ENCODE measurements at regions not wholly inside any gene's neighbourhood (a gene's known extent, or its start where the extent isn't known, plus 50 kb on each side); places are given as distances from the start of the nearest gene placed in this dataset.

DNA sequence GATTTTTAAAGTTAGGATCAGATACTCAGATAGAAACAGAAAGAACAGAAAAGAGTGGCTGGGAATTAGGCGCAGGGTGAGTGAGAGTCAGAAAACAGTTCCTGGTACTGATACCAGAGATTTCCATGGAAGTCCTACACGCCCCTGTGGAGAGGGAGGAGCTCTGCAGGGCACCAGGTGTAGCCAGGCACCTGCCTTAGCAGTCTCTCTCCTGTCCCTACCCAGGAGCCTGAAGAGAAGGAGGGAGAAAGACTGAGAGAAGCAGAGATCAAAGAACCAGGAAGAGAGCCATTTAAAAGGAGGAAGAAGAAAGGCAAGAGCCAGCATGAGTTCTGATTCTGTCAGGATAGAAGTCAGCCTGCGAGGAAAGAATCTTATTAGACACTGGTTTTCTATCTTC is 65.0 kb downstream of the CBLN1 start:
- DNase-seq = no peak
- POLR2A ChIA-PET = no interaction called here
- CTCF ChIA-PET = no interaction called here
- H3K4me1 Mint-ChIP-seq = no peaks in the 10 kb centered on the region
- no peak overlapping the region for H3K27ac Mint-ChIP-seq
- no peaks in the 10 kb centered on the region for H3K27me3 Mint-ChIP-seq
- no peaks in the 10 kb centered on the region for H3K36me3 Mint-ChIP-seq (ENCODE audit: low read depth)
- H3K9me3 Mint-ChIP-seq = peaks cover 4% of the 10 kb centered on the region
- H3K4me3 Mint-ChIP-seq = no peak overlapping the region

DNA sequence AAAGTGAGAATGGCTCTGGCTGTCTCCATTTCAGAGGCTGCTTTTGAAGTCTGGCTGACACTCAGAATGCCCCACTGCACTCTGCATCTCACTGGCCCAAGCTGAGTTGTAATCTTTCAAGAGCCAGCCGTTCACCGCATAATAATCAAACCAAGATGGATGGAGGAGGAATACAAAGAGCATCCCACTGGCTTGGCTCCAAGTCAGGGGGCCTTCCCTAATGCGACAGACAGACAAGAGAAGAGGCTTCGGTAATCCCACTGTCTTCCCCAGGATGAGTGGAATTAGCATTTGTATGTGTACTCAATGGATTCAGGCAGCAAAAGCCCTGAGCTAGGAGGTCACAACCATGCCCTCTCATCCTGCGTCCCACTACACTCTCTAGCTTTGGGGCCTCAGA is 68.0 kb downstream of the CBLN1 start:
- H3K27me3 Mint-ChIP-seq = no peaks in the 10 kb centered on the region
- peaks cover 4% of the 10 kb centered on the region for H3K9me3 Mint-ChIP-seq
- no peak overlapping the region for H3K4me3 Mint-ChIP-seq
- CTCF ChIA-PET = no interaction called here
- H3K4me1 Mint-ChIP-seq = no peaks in the 10 kb centered on the region
- no peak overlapping the region for H3K27ac Mint-ChIP-seq
- no peaks in the 10 kb centered on the region for H3K36me3 Mint-ChIP-seq (ENCODE audit: low read depth)
- DNase-seq = no peak
- POLR2A ChIA-PET = no interaction called here

GRCh38 chr16:49204191-49204590 is 77.4 kb downstream of the CBLN1 start:
- ChIA-PET CTCF (no interaction called here), POLR2A (no interaction called here)
- Mint-ChIP-seq H3K4me1 (no peaks in the 10 kb centered on the region), H3K4me3 (no peak overlapping the region), H3K9me3 (peaks cover 4% of the 10 kb centered on the region), H3K27ac (no peak overlapping the region), H3K27me3 (no peaks in the 10 kb centered on the region), H3K36me3 (ENCODE audit: low read depth) (no peaks in the 10 kb centered on the region)
- no peak for DNase-seq

DNA sequence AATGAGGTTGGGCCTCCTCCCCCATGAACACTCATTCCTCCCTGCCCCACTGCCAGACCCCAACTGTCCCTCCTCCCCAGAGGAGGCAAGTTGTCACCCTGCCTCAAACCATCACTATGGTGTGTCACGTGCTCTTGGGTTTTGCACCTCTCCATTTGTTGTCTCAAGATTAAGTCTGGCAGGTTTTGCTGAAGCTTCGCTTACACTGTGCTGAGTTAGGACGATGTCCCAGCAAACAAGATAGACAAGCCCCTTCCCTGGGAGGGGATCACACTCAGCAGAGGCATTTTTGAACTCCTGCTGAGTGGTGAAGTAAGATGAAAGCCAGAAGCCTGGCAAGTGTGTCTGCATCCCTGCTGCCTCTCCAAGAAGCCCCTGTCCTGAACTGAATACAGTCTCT is 78.3 kb downstream of the CBLN1 start:
- ChIA-PET POLR2A (no interaction called here), CTCF (no interaction called here)
- H3K27ac Mint-ChIP-seq = no peak overlapping the region
- H3K4me3 Mint-ChIP-seq = no peak overlapping the region
- no peaks in the 10 kb centered on the region for H3K36me3 Mint-ChIP-seq (ENCODE audit: low read depth)
- peaks cover 4% of the 10 kb centered on the region for H3K9me3 Mint-ChIP-seq
- no peaks in the 10 kb centered on the region for H3K27me3 Mint-ChIP-seq
- no peak for DNase-seq
- no peaks in the 10 kb centered on the region for H3K4me1 Mint-ChIP-seq

DNA sequence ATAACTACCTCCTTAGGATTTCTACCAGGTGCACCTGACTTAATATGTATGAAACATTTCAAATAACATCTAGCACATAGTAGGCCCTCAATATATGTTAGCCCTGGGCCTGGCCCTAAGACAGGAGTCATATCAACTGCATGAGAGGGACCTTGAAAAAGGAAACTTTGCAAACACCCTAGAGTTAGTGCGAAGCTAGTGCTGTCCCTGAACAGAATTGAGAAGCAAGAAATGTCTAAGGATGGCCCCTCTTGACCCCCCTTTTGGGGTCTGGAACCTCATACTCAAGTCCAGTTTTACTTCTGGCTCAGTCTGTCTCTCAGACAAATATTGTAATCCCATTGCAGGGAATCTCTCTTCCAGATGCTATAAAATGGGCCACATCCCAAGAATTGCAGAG is 80.5 kb downstream of the CBLN1 start:
- Mint-ChIP-seq H3K9me3 (peaks cover 4% of the 10 kb centered on the region), H3K27me3 (no peaks in the 10 kb centered on the region), H3K4me3 (no peak overlapping the region), H3K4me1 (no peaks in the 10 kb centered on the region), H3K27ac (no peak overlapping the region), H3K36me3 (ENCODE audit: low read depth) (no peaks in the 10 kb centered on the region)
- POLR2A ChIA-PET = no interaction called here
- no peak for DNase-seq
- CTCF ChIA-PET = no interaction called here

- ChIA-PET CTCF (no interaction called here), POLR2A (no interaction called here)
- peaks cover 4% of the 10 kb centered on the region for H3K9me3 Mint-ChIP-seq
- no peak overlapping the region for H3K27ac Mint-ChIP-seq
- H3K4me1 Mint-ChIP-seq = no peaks in the 10 kb centered on the region
- no peaks in the 10 kb centered on the region for H3K36me3 Mint-ChIP-seq (ENCODE audit: low read depth)
- no peak overlapping the region for H3K4me3 Mint-ChIP-seq
- DNase-seq = no peak
- no peaks in the 10 kb centered on the region for H3K27me3 Mint-ChIP-seq
Observed at GRCh38 chr16:49200223-49200820, 81.3 kb downstream of the CBLN1 start.

GRCh38 chr16:49195237-49195548 is 86.4 kb downstream of the CBLN1 start:
- ChIA-PET POLR2A (no interaction called here), CTCF (no interaction called here)
- no peak overlapping the region for H3K27ac Mint-ChIP-seq
- H3K27me3 Mint-ChIP-seq = no peaks in the 10 kb centered on the region
- DNase-seq = no peak
- H3K4me3 Mint-ChIP-seq = no peak overlapping the region
- H3K9me3 Mint-ChIP-seq = peaks cover 4% of the 10 kb centered on the region
- no peaks in the 10 kb centered on the region for H3K36me3 Mint-ChIP-seq (ENCODE audit: low read depth)
- H3K4me1 Mint-ChIP-seq = no peaks in the 10 kb centered on the region

GRCh38 chr16:49194537-49195236 is 87.0 kb downstream of the CBLN1 start:
- no peaks in the 10 kb centered on the region for H3K36me3 Mint-ChIP-seq (ENCODE audit: low read depth)
- H3K9me3 Mint-ChIP-seq = peaks cover 4% of the 10 kb centered on the region
- POLR2A ChIA-PET = no interaction called here
- no peak for DNase-seq
- CTCF ChIA-PET = no interaction called here
- H3K4me1 Mint-ChIP-seq = no peaks in the 10 kb centered on the region
- H3K27me3 Mint-ChIP-seq = no peaks in the 10 kb centered on the region
- H3K4me3 Mint-ChIP-seq = no peak overlapping the region
- no peak overlapping the region for H3K27ac Mint-ChIP-seq

DNA sequence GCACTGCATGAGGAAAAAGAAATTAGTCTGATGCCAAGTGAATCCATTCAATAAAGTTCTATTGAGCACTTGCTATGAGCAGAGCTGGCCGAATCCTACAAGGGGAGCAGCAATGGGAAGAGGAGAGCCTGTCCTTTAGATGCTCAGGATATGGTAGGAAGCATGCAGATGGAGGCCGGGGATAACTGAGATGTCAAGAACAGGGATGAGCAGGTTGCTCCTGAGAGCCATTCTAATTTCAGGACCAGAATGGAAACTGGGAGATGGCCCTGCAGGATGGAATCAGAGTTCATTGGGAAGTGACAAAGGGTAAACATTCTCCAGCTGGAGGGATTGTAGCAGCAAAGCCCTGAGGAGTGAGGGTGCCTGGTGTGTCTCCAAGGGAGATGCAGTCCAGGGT is 88.0 kb downstream of the CBLN1 start:
- ChIA-PET POLR2A (no interaction called here), CTCF (no interaction called here)
- H3K36me3 Mint-ChIP-seq (ENCODE audit: low read depth) = no peaks in the 10 kb centered on the region
- H3K27ac Mint-ChIP-seq = no peak overlapping the region
- no peak for DNase-seq
- H3K27me3 Mint-ChIP-seq = no peaks in the 10 kb centered on the region
- no peak overlapping the region for H3K4me3 Mint-ChIP-seq
- H3K4me1 Mint-ChIP-seq = no peaks in the 10 kb centered on the region
- peaks cover 4% of the 10 kb centered on the region for H3K9me3 Mint-ChIP-seq

DNA sequence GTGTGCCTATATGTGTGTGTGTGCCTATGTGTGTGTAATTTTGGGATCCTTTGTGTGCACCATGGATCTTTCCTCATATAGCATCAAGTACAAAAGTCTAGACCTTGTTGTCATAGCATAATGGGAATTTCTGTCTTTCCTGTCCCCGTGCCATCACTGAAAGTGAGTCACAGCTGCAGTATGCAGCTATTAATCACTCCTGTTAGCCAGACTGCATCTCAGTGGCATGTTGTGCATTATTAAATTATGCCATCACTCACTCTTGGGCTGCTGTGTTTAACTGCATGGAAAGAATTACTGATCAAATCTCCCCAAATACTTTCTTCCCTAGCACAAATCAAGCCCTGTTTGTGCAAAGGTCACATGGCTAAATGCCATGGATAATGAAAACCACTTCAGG is 92.4 kb downstream of the CBLN1 start:
- no peaks in the 10 kb centered on the region for H3K36me3 Mint-ChIP-seq (ENCODE audit: low read depth)
- no peak for DNase-seq
- no peak overlapping the region for H3K27ac Mint-ChIP-seq
- H3K4me3 Mint-ChIP-seq = no peak overlapping the region
- no peaks in the 10 kb centered on the region for H3K4me1 Mint-ChIP-seq
- CTCF ChIA-PET = no interaction called here
- peaks cover 6% of the 10 kb centered on the region for H3K9me3 Mint-ChIP-seq
- POLR2A ChIA-PET = no interaction called here
- H3K27me3 Mint-ChIP-seq = no peaks in the 10 kb centered on the region

GRCh38 chr16:49183911-49184310 is 97.7 kb downstream of the CBLN1 start:
- POLR2A ChIA-PET = no interaction called here
- H3K36me3 Mint-ChIP-seq (ENCODE audit: low read depth) = no peaks in the 10 kb centered on the region
- CTCF ChIA-PET = no interaction called here
- no peak overlapping the region for H3K4me3 Mint-ChIP-seq
- H3K27ac Mint-ChIP-seq = no peak overlapping the region
- H3K4me1 Mint-ChIP-seq = no peaks in the 10 kb centered on the region
- no peak for DNase-seq
- H3K27me3 Mint-ChIP-seq = no peaks in the 10 kb centered on the region
- peaks cover 2% of the 10 kb centered on the region for H3K9me3 Mint-ChIP-seq

GRCh38 chr16:49181791-49182518 is 99.7 kb downstream of the CBLN1 start:
- Mint-ChIP-seq H3K36me3 (ENCODE audit: low read depth) (no peaks in the 10 kb centered on the region), H3K9me3 (no peaks in the 10 kb centered on the region), H3K4me3 (no peak overlapping the region), H3K27ac (no peak overlapping the region), H3K27me3 (no peaks in the 10 kb centered on the region), H3K4me1 (no peaks in the 10 kb centered on the region)
- CTCF ChIA-PET = no interaction called here
- POLR2A ChIA-PET = no interaction called here
- DNase-seq = no peak

DNA sequence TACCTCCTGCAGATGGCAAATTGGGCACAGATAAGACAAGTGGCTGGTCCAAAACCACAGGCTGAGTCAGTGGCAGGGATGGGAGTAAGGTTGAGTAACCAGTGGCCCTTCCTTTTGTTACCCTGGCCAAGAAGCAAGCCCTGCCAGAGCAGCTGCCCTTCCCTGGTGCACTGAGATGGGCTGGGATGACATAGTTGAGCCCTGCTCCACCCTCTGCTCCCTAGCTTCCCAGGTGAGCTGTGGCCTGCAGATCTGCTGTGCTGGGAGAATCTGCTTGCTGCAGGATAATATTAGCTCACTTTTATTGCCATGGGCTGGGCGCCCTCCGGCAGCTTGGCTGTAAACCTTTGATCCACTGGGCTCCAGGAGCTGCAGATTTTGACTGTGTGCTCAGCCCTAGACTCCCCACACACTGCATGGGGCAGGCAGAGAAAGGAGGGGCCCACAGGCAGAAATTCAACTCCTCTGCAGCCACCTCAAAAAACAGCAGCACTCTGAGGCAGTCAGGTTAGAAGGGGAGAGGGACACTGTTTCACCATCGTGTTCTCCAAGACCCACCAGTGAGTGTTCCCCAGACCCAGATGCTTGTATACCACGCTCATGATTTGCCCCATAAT is 101.8 kb downstream of the CBLN1 start:
- Mint-ChIP-seq H3K9me3 (no peaks in the 10 kb centered on the region), H3K4me3 (no peak overlapping the region), H3K4me1 (no peaks in the 10 kb centered on the region), H3K36me3 (ENCODE audit: low read depth) (no peaks in the 10 kb centered on the region), H3K27ac (no peak overlapping the region), H3K27me3 (no peaks in the 10 kb centered on the region)
- ChIA-PET POLR2A (no interaction called here), CTCF (no interaction called here)
- no peak for DNase-seq

GRCh38 chr16:49168126-49168525 is 113.5 kb downstream of the CBLN1 start:
- no peaks in the 10 kb centered on the region for H3K4me1 Mint-ChIP-seq
- ChIA-PET POLR2A (no interaction called here), CTCF (no interaction called here)
- no peak overlapping the region for H3K27ac Mint-ChIP-seq
- no peaks in the 10 kb centered on the region for H3K27me3 Mint-ChIP-seq
- H3K4me3 Mint-ChIP-seq = no peak overlapping the region
- DNase-seq = no peak
- H3K9me3 Mint-ChIP-seq = no peaks in the 10 kb centered on the region
- no peaks in the 10 kb centered on the region for H3K36me3 Mint-ChIP-seq (ENCODE audit: low read depth)
